GM18508 (cell line): ENCODE measurements at regions not wholly inside any gene's neighbourhood (a gene's known extent, or its start where the extent isn't known, plus 50 kb on each side); places are given as distances from the start of the nearest gene placed in this dataset.
"Not testable (repeated sequence)": the region's sequence is repeated elsewhere in the genome, so short reads cannot be mapped to it uniquely, and the experiment has no call there.

ENCODE experiments used
- ATAC-seq: cut with Tn5 transposase; IDR thresholded peaks from one replicate; pipeline ENCODE4 v1.9.1; 2021; ENCODE audit warnings: moderate number of reproducible peaks; ENCODE audit not compliant: insufficient read depth, unreplicated experiment

GRCh38 chr5:30331534-30331933 is 862.0 kb upstream of the CDH6 start:
- ATAC-seq: no peak

GRCh38 chr5:30325795-30326194 is 867.7 kb upstream of the CDH6 start:
- ATAC-seq: no peak

- ATAC-seq: no peak
Measured at GRCh38 chr5:30324083-30324482, 869.4 kb upstream of the CDH6 start.

GRCh38 chr5:30287890-30288289 is 905.6 kb upstream of the CDH6 start:
- ATAC-seq: no peak

GRCh38 chr5:30279237-30279636 is 914.2 kb upstream of the CDH6 start:
- no peak for ATAC-seq

- ATAC-seq: no peak
Measured at GRCh38 chr5:30267026-30267425, 926.5 kb upstream of the CDH6 start.

- ATAC-seq: no peak
Measured at GRCh38 chr5:30239331-30240022, 954.0 kb upstream of the CDH6 start.

- no peak for ATAC-seq
Measured at GRCh38 chr5:30237189-30237588, 956.3 kb upstream of the CDH6 start.

GRCh38 chr5:30209755-30210154 is 983.7 kb upstream of the CDH6 start:
- ATAC-seq: no peak

- no peak for ATAC-seq
Measured at GRCh38 chr5:30197662-30198061, 995.8 kb upstream of the CDH6 start.

- no peak for ATAC-seq
Measured at GRCh38 chr5:30195036-30195435, 998.5 kb upstream of the CDH6 start.

GRCh38 chr5:30194595-30194994 is 998.9 kb upstream of the CDH6 start:
- ATAC-seq: no peak

- no peak for ATAC-seq
Measured at GRCh38 chr5:30183795-30184194, 1009.7 kb upstream of the CDH6 start.

- ATAC-seq: no peak
Measured at GRCh38 chr5:30156156-30156555, 1037.3 kb upstream of the CDH6 start.

- no peak for ATAC-seq
Measured at GRCh38 chr5:30152431-30152830, 1041.1 kb upstream of the CDH6 start.

- no peak for ATAC-seq
Measured at GRCh38 chr5:30150231-30150630, 1043.3 kb upstream of the CDH6 start.

- ATAC-seq: no peak
Measured at GRCh38 chr5:30149526-30149925, 1044.0 kb upstream of the CDH6 start.

- ATAC-seq: no peak
Measured at GRCh38 chr5:30147976-30148375, 1045.5 kb upstream of the CDH6 start.

GRCh38 chr5:30144059-30144458 is 1049.4 kb upstream of the CDH6 start:
- not testable (repeated sequence) for ATAC-seq

- no peak for ATAC-seq
Measured at GRCh38 chr5:30142432-30142831, 1051.1 kb upstream of the CDH6 start.

GRCh38 chr5:30121043-30121442 is 1072.4 kb upstream of the CDH6 start:
- no peak for ATAC-seq

GRCh38 chr5:30117135-30117534 is 1076.4 kb upstream of the CDH6 start:
- ATAC-seq: no peak

GRCh38 chr5:30113542-30113941 is 1079.9 kb upstream of the CDH6 start:
- ATAC-seq: no peak
